HepG2 (cell line): ENCODE measurements at regions not wholly inside any gene's neighbourhood (a gene's known extent, or its start where the extent isn't known, plus 50 kb on each side); places are given as distances from the start of the nearest gene placed in this dataset.

Experiments
- CBX2 ChIP-seq, 2 experiments: fragments of 200-600 bp in 1 of 2; sonication (generic); formaldehyde crosslinking in 1 of 2; IDR thresholded peaks; 2 replicates each; pipeline versions ENCODE4 v1.7.0 to v1.8.1; 2018 to 2022; ENCODE audit warnings: low read depth in 2 of 2, low read length in 1 of 2, mild to moderate bottlenecking in 1 of 2, missing genetic modification reagents in 1 of 2
- CHCHD3 ChIP-seq: sonication (generic); formaldehyde crosslinking; IDR thresholded peaks from 2 replicates; pipeline ENCODE4 v1.8.0; 2022; ENCODE audit warnings: mild to moderate bottlenecking, missing genetic modification reagents, moderate library complexity
- KAT2B ChIP-seq: fragments of 150-350 bp; IDR thresholded peaks from 2 replicates; pipeline ENCODE4 v1.6.1; 2014; ENCODE audit warnings: low read depth, low read length, borderline replicate concordance
- MEIS2 ChIP-seq: sonication (generic); formaldehyde crosslinking; IDR thresholded peaks from 2 replicates; pipeline ENCODE4 v1.9.0; 2021; ENCODE audit warnings: mild to moderate bottlenecking, missing genetic modification reagents
- NFKB2 ChIP-seq: sonication (generic); formaldehyde crosslinking; IDR thresholded peaks from 2 replicates; pipeline ENCODE4 v1.4.0; 2020; ENCODE audit warnings: missing genetic modification reagents, borderline replicate concordance
- NFRKB ChIP-seq: fragments of 450-650 bp; IDR thresholded peaks from 2 replicates; pipeline ENCODE4 v1.6.1; 2017
- RAD21 ChIP-seq: fragments of 450-650 bp; formaldehyde crosslinking; IDR thresholded peaks from 2 replicates; pipeline ENCODE4 v1.5.0; 2020; ENCODE audit warnings: mild to moderate bottlenecking
- TF ChIP-seq, protein P1 (sequence below), 2 experiments: sonication (generic) in 1 of 2; formaldehyde crosslinking in 1 of 2; IDR thresholded peaks; 2 replicates each; pipeline versions ENCODE4 v1.4.0 to v1.6.1; 2018 to 2020; ENCODE audit warnings: missing genetic modification reagents in 2 of 2, borderline replicate concordance in 1 of 2, low read depth in 1 of 2, mild to moderate bottlenecking in 1 of 2, missing biosample characterization in 1 of 2
- TF ChIP-seq, protein P2 (sequence below): sonication (generic); formaldehyde crosslinking; IDR thresholded peaks from 2 replicates; pipeline ENCODE4 v1.5.0; 2020; ENCODE audit warnings: missing genetic modification reagents, mild to moderate bottlenecking, borderline replicate concordance
- TF ChIP-seq, protein P3 (sequence below): sonication (generic); formaldehyde crosslinking; IDR thresholded peaks from 2 replicates; pipeline ENCODE4 v1.5.0; 2020; ENCODE audit warnings: mild to moderate bottlenecking, missing genetic modification reagents, moderate library complexity
- TF ChIP-seq, protein P4 (sequence below): sonication (generic); formaldehyde crosslinking; IDR thresholded peaks from 2 replicates; pipeline ENCODE4 v1.8.1; 2023; ENCODE audit warnings: mild to moderate bottlenecking, missing genetic modification reagents
- TF ChIP-seq, protein P5 (sequence below): sonication (generic); formaldehyde crosslinking; IDR thresholded peaks from 2 replicates; pipeline ENCODE4 v1.4.0; 2020; ENCODE audit warnings: mild to moderate bottlenecking, missing genetic modification reagents
- TF ChIP-seq, protein P6 (sequence below): sonication (generic); formaldehyde crosslinking; IDR thresholded peaks from 2 replicates; pipeline ENCODE4 v1.5.1; 2020; ENCODE audit warnings: mild to moderate bottlenecking, missing genetic modification reagents, moderate library complexity
- TF ChIP-seq, protein P7 (sequence below): sonication (generic); formaldehyde crosslinking; IDR thresholded peaks from 2 replicates; pipeline ENCODE4 v1.4.0; 2020; ENCODE audit warnings: low read depth, mild to moderate bottlenecking, missing genetic modification reagents

DNA sequence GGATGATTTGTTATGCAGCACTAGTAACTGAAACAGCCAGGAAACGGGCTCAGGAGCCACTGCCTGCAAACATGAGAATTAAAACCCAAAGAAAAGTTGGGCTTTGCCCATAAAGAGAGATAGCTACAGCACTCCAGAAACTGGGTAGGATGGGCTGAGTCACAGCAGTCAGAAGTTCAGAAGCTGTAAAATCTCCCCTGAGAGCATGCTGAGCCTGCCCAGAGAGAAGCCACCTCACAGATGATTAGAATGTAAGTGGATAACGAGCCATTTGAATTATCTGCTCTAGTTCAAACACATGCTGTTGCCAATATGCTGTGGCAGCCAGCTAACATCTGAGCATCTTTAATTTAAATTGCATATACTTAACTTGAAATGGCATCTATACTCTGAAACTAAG, 388.1 kb upstream of the ACVR2A start:
- TF ChIP-seq, protein P1, sequence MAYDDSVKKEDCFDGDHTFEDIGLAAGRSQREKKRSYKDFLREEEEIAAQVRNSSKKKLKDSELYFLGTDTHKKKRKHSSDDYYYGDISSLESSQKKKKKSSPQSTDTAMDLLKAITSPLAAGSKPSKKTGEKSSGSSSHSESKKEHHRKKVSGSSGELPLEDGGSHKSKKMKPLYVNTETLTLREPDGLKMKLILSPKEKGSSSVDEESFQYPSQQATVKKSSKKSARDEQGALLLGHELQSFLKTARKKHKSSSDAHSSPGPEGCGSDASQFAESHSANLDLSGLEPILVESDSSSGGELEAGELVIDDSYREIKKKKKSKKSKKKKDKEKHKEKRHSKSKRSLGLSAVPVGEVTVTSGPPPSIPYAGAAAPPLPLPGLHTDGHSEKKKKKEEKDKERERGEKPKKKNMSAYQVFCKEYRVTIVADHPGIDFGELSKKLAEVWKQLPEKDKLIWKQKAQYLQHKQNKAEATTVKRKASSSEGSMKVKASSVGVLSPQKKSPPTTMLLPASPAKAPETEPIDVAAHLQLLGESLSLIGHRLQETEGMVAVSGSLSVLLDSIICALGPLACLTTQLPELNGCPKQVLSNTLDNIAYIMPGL (CRISPR knock-in tag; IDR thresholded peaks at IDR 0.05; ENCODE audit: borderline replicate concordance in 1 of 2, low read depth in 1 of 2) = no peak
- TF ChIP-seq, protein P2, sequence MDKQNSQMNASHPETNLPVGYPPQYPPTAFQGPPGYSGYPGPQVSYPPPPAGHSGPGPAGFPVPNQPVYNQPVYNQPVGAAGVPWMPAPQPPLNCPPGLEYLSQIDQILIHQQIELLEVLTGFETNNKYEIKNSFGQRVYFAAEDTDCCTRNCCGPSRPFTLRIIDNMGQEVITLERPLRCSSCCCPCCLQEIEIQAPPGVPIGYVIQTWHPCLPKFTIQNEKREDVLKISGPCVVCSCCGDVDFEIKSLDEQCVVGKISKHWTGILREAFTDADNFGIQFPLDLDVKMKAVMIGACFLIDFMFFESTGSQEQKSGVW (CRISPR knock-in tag) = no peak
- TF ChIP-seq, protein P3, sequence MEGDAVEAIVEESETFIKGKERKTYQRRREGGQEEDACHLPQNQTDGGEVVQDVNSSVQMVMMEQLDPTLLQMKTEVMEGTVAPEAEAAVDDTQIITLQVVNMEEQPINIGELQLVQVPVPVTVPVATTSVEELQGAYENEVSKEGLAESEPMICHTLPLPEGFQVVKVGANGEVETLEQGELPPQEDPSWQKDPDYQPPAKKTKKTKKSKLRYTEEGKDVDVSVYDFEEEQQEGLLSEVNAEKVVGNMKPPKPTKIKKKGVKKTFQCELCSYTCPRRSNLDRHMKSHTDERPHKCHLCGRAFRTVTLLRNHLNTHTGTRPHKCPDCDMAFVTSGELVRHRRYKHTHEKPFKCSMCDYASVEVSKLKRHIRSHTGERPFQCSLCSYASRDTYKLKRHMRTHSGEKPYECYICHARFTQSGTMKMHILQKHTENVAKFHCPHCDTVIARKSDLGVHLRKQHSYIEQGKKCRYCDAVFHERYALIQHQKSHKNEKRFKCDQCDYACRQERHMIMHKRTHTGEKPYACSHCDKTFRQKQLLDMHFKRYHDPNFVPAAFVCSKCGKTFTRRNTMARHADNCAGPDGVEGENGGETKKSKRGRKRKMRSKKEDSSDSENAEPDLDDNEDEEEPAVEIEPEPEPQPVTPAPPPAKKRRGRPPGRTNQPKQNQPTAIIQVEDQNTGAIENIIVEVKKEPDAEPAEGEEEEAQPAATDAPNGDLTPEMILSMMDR (CRISPR knock-in tag) = no peak
- no peak for TF ChIP-seq MEIS2 (CRISPR knock-in tag)
- no peak for TF ChIP-seq KAT2B
- TF ChIP-seq NFKB2 = no peak
- TF ChIP-seq, protein P4, sequence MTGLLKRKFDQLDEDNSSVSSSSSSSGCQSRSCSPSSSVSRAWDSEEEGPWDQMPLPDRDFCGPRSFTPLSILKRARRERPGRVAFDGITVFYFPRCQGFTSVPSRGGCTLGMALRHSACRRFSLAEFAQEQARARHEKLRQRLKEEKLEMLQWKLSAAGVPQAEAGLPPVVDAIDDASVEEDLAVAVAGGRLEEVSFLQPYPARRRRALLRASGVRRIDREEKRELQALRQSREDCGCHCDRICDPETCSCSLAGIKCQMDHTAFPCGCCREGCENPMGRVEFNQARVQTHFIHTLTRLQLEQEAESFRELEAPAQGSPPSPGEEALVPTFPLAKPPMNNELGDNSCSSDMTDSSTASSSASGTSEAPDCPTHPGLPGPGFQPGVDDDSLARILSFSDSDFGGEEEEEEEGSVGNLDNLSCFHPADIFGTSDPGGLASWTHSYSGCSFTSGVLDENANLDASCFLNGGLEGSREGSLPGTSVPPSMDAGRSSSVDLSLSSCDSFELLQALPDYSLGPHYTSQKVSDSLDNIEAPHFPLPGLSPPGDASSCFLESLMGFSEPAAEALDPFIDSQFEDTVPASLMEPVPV (CRISPR knock-in tag) = no peak
- no peak for TF ChIP-seq RAD21 (CRISPR knock-in tag)
- TF ChIP-seq CHCHD3 (CRISPR knock-in tag) = no peak
- TF ChIP-seq, protein P5, sequence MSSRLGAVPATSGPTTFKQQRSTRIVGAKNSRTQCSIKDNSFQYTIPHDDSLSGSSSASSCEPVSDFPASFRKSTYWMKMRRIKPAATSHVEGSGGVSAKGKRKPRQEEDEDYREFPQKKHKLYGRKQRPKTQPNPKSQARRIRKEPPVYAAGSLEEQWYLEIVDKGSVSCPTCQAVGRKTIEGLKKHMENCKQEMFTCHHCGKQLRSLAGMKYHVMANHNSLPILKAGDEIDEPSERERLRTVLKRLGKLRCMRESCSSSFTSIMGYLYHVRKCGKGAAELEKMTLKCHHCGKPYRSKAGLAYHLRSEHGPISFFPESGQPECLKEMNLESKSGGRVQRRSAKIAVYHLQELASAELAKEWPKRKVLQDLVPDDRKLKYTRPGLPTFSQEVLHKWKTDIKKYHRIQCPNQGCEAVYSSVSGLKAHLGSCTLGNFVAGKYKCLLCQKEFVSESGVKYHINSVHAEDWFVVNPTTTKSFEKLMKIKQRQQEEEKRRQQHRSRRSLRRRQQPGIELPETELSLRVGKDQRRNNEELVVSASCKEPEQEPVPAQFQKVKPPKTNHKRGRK (CRISPR knock-in tag) = no peak
- no peak for TF ChIP-seq NFRKB
- TF ChIP-seq, protein P6, sequence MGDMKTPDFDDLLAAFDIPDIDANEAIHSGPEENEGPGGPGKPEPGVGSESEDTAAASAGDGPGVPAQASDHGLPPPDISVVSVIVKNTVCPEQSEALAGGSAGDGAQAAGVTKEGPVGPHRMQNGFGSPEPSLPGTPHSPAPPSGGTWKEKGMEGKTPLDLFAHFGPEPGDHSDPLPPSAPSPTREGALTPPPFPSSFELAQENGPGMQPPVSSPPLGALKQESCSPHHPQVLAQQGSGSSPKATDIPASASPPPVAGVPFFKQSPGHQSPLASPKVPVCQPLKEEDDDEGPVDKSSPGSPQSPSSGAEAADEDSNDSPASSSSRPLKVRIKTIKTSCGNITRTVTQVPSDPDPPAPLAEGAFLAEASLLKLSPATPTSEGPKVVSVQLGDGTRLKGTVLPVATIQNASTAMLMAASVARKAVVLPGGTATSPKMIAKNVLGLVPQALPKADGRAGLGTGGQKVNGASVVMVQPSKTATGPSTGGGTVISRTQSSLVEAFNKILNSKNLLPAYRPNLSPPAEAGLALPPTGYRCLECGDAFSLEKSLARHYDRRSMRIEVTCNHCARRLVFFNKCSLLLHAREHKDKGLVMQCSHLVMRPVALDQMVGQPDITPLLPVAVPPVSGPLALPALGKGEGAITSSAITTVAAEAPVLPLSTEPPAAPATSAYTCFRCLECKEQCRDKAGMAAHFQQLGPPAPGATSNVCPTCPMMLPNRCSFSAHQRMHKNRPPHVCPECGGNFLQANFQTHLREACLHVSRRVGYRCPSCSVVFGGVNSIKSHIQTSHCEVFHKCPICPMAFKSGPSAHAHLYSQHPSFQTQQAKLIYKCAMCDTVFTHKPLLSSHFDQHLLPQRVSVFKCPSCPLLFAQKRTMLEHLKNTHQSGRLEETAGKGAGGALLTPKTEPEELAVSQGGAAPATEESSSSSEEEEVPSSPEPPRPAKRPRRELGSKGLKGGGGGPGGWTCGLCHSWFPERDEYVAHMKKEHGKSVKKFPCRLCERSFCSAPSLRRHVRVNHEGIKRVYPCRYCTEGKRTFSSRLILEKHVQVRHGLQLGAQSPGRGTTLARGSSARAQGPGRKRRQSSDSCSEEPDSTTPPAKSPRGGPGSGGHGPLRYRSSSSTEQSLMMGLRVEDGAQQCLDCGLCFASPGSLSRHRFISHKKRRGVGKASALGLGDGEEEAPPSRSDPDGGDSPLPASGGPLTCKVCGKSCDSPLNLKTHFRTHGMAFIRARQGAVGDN (CRISPR knock-in tag) = no peak
- TF ChIP-seq CBX2 (IDR thresholded peaks at IDR 0.05; ENCODE audit: low read depth, low read length) = no peak
- TF ChIP-seq CBX2 (CRISPR knock-in tag; IDR thresholded peaks at IDR 0.05; ENCODE audit: low read depth) = no peak
- TF ChIP-seq, protein P7, sequence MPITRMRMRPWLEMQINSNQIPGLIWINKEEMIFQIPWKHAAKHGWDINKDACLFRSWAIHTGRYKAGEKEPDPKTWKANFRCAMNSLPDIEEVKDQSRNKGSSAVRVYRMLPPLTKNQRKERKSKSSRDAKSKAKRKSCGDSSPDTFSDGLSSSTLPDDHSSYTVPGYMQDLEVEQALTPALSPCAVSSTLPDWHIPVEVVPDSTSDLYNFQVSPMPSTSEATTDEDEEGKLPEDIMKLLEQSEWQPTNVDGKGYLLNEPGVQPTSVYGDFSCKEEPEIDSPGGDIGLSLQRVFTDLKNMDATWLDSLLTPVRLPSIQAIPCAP = no peak
